Hematopoietic multipotent progenitor cell (in vitro differentiated cells): ENCODE measurements at regions not wholly inside any gene's neighbourhood (a gene's known extent, or its start where the extent isn't known, plus 50 kb on each side); places are given as distances from the start of the nearest gene placed in this dataset.
"Not testable (repeated sequence)": the region's sequence is repeated elsewhere in the genome, so short reads cannot be mapped to it uniquely, and the experiment has no call there.

Experiments
- DNase-seq, 3 donors: peaks; one replicate each; pipeline ENCODE4 v3.0.0-alpha.2; 2011 to 2015; ENCODE audit warnings: low read depth in 2 of 3, low spot score in 2 of 3

DNA sequence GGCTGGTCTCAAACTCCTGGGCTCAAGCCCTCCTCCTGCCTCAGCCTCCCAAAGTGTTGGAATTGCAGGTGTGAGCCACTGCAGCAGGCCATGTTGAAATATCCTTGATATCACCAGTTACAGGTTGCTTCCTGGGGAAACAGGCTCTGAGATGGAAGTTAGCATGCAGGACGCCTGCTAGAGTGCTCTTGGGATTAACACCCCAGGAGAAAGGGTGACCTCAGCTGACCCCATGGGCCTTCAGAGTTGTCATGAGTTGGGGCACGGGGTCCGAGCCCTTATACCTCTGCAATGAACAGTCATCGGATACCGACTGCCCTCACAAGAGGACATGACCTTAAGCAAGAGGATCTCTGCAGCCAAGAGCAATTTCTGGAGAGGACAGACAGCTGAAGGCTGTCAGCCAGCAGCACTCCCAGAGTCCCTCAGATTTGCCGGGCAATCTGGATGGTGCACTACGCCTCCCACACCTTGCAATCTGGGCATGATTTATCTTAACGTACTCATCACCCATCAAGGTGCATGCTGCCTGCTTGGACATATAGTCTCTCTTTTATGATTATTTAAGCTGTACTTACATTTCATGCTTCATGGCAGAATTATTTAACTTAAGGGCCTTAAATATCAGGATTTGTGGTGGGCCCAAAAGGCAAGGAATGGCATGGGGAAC lies 134.6 kb downstream of the ADSS2 start:
- no peak for DNase-seq

DNA sequence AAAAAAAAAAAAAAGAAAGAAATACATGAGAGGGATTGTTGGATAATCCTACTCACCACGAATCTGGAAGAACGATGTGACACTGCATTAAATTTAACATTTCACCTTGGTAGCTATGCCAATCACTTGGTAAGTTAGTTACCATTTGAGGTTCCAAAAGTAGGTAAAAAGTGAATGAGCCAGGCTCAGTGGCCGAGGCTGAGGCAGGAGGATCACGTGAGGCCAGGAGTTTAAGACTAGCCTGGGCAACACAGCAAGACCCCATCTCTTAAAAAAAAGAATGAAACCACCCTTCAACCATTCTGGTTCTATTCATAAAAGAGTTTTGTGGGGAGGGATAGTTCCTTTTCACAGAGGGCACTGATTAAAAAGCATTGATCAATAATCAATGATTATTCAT lies 133.6 kb downstream of the ADSS2 start:
- no peak for DNase-seq

DNA sequence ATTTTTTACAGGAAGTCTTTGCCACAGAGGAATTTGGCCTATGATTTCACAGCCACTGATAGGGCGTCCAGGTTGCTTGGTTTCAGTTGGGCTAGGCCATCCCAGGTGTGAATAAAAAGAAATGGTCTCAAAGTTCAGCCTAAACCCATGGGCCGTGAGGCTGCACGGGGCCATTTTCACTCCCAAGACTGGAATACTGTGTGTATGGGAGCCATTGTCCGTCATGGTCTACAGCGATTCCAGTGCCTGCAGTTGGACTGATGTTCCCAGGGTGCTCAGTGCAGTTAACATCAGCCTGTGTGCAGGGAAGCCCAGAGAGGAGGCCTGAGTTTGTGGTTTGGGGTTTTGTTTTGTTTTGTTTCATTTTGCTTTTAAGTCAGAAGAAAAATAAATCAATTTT lies 133.2 kb downstream of the ADSS2 start:
- DNase-seq = no peak

DNA sequence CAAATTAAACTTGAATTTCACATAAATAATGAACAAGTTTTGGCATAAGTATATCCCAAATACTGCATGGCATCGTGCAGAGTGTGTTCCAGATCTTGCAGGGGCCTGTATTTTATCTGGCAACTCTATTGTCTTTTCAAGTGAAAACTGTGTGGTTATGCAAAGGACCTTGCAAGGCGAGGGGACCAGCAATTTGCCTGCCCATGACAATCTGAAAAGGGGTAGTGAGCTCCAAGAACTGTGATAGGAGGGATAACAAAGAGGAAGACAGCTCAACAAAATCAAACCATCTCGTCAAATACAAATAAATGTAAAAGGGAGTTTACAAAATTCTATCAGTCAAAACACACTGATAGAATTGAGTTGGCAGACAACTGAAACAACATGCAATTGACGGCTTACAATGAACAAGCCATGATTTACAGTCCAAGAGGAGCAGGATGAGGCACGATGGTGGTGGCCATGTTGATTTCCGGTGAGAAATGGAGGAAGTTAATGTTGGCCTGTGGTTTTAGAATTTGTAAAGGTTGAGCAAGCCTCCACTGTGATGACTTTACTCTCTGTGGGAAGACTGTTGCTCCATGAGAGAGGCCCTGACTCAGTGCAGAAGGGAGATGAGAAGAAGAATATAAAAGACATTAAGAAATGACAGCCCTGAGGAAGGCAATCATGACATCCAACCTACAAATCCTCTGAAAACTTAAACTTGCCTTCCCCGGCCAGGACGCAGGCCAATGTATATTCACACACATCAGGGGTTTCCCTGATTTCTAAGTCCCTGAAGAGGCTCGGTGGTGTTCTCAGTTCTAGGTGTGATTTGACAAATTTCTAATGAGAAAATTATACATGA lies 132.2 kb downstream of the ADSS2 start:
- DNase-seq = peak in 2 of 3 donors; percentile 84 to 92

DNA sequence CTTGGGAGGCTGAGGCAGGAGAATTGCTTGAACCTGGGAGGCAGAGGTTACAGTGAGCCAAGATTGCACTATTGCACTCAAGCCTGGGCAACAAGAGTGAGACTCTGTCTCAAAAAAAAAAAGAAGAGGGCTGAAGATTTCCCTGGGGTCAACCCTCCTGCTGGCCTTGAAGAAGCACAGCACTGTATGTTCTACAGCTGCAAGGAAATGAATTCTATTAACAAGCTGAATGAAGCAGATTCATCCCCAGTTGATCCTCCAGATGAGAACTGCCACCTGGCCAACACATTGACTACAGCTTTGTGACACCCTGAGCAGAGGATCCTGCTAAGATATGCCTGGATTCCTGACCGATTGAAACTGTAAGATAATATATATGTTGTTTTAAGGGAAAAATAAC lies 129.5 kb downstream of the ADSS2 start:
- DNase-seq = no peak

DNA sequence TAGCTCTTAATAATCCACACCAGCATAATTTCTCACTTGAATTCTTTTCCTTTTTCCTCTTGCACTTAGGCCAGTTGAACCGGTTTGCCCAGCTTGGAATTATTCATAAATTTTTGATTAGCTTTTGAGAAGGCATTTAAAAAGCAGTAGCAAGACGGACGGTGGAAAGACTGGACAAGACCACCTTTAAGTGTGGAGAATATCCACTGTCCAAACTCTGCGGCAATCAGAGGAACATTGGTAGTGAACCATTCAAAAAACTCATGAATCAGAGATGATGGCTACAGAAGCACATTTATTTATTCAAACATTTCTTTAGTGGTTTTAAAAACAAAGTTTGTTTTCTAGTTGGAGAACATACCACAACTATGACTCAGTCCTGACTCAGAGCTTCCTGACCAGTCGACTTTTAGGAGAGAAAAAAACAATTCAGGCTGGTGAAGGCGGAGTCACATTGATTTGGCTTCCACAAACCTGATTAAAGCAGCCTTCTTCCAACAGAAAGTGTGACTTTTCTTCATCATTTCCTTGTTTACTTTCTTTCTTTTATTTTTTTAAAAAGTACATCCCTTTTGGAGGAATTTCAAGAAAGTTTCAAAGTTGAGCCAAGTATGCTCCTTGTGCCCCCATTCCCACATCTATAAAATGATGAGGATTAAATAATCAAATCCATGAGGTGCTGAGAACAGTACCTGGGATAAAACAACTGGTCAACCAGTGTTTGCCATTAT lies 128.8 kb downstream of the ADSS2 start:
- DNase-seq = peak in 2 of 3 donors; percentile 91

DNA sequence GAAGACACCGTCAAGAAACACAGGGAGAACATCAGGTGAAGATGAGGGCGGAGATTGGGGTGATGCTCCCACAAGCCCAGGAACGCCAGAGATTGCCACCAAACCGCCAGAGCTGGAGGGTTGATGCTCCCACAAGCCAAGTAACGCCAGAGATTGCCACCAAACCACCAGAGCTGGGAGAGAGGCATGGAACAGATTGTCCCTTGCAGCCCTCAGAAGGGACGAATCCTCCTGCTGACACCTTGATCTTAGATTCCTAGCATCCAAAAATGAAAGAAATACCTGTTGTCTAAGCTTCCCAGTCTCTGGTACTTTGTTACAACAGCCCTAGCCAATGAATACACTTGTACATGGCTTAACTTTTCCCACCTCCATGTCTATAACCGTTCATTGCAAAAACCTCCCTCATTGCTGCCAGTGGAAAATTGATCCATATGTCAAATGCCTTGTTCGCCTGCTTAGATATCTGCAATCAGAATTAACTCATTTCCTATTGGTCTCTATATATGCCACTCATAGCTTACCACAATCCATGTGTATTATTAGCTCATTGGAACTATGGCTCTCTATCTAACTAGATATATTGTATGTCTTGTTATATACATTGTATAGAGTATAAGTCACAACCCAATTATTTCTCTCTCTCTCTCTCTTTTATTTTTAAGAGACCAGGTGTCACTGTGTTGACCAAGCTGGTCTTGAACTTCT lies 127.4 kb downstream of the ADSS2 start:
- no peak for DNase-seq

DNA sequence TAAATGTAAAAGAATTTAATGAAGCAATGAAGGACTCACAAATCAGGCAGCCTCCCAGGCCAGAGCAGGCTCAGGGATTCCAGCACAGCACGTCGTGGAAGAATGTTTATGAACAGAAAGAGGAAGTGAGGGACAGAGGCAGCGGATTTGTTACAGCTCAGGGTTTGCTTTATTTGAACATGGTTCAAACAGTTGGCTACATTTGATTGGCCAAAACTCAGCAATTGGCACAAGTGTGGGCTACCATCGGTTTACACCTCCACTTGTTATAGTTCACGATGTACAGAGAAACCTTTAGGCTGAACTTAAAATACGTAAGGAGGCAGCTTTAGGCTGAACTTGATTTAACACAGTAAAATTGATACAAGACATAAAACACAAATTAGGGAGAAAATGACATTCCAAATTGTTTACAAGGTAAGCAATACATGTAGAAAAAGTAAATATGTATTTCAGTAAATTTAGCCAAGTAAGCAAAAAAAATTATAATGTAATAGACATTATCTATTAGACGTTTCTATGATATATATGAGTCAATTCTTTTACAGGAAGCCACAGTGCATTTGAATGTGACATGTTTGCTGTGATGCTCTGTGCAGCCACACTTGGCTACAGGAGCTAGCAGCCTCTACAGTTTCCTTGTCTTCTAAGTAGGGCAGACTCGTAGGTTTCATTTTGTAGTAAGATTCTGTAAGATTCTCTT lies 126.5 kb downstream of the ADSS2 start:
- DNase-seq = peak in 2 of 3 donors; percentile 56 to 61

DNA sequence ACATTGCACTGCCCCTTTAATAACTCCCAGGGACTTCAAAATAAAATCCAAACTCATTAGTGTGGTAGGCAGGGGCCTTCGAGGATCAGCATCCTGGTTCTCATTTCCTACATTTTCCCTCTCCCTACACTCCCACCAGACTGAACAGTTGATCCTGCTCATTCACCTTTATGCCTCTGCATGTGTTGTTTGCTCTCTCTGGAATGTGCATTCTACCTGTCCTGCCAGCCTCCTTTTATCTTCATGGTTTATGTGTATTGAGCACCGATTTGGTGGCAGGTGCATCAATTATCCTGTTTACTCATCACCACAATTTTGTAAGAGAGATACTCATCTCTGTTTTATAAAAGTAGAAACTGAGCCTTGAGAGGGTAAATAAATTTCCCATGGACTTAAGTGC lies 125.0 kb downstream of the ADSS2 start:
- no peak for DNase-seq

DNA sequence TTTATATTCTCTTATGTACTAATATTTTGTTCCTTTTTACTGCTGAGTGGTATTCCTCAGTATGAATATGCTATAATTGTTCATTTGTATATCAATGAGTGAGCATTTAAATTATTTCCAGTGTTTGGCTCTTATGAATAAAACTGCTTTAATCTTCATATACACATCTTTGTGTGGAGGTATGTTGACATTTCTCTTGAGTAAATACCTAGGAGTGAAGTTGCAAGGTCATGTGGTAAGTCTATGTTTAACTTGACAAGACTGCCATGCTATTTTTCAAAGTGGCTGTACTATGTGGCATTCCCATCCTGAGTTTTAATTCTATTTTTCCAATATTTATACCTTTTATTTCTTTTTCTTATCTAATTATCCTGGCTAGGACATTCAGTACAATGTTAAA lies 124.2 kb downstream of the ADSS2 start:
- no peak for DNase-seq

DNA sequence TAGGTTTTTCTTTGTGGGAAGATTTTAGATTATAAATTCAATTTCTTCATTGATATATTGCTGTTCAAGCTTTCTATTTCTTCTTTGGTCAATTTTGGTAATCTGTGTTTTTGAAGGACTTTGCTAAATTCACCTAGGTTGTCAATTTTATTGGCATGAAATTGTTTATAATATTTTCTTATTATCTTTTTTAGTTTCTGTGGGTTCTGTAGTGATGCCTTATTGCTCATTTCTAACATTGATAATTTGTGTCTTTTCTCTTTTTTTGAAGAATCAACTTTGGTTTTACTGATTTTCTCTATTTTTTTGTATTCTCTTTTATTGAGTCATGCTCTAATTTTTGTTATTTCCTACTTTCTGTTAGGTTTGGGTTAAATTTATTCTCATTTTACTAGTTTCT lies 123.2 kb downstream of the ADSS2 start:
- peak in 1 of 3 donors; percentile 42 for DNase-seq

DNA sequence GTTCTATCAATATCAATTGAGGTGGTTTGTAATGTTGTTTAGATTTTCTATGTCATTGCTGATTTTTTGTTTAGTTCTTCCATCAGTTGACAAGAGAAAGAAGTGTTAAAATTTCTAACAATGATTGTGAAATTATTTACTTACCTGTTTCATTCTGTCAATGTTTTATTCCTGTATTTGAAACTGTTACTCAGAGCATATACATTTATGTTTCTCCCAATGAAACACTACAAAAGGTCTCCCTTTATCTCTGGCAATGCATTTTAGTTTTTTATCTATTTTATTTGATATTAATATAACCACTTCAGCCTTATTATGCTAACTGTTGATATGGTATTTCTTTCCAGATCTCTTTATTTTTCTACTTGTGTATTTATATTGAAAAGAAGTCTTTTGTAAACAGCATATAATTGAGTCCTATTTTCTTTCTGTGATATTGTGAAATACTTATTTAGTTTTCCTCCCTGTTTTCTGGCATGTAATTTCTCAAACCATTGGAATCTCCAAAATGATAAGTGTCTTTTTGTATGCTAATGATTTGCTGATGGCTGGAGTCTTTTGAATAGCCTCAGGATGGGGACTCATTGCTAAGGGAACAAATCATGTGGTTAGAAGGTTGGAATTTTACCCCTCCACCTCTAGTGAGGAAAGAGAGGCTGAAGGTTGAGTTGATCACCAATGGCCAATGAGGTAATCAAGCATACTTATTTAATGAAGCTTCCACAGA lies 122.0 kb downstream of the ADSS2 start:
- no peak for DNase-seq

DNA sequence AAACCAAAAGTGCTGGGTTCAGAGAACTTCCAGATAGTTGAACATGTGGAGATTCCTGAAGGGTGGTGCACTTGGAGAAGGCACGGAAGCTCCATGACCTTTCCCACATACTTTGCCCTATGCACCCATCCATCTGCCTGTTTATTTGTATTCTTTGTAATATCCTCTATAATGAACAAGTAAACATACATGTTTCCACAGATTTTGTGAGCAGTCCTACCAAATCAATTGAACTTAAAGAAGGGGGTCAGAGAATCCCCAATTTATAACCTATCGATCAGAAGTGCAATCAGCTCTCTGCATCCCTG lies 121.4 kb downstream of the ADSS2 start:
- DNase-seq = no peak

DNA sequence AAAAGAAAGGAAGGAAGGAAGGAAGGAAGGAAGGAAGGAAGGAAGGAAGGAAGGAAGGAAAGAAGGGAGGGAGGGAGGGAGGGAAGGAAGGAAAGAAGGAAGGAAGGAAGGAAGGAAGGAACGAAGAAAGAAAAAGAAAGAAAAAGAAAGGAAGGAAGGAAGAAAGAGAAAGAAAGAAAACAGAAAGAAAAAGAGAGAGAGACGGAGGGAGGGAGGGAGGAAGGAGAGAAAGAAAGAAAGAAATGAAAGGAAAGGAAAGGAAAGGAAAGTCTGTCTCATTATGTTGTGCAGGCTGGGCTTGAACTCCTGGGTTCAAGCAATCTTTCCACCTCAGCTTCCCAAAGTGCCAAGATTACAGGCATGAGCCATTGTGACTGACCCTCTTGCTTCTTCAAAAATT lies 118.9 kb downstream of the ADSS2 start:
- not testable (repeated sequence) for DNase-seq

DNA sequence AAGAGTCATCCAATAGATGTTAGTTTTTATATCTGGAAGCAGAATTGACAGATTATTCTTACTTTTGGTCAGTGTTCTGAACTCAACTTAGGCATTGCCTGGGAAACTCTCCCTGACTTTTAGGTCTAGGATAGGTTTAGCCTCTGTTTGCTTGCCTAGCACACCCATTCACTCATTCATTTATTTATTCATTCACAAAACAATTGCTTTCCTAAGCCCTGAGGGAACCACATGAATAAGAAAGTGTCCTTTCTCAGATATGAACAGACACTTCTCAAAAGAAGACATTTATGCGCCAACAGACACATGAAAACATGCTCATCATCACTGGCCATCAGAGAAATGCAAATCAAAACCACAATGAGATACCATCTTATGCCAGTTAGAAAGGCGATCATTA lies 117.4 kb downstream of the ADSS2 start:
- DNase-seq = not testable (repeated sequence)

DNA sequence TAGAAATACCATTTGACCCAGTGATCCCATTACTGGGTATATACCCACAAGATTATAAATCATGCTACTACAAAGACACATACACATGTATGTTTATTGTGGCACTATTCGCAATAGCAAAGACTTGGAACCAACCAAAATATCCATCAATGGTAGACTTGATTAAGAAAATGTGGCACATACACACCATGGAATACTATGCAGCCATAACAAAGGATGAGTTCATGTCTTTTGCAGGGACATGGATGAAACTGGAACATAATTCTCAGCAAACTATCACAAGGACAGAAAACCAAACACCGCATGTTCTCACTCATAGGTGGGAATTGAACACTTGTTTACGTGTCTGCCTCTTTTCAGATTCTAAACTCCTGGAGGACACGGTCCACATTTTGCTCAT lies 116.9 kb downstream of the ADSS2 start:
- not testable (repeated sequence) for DNase-seq

DNA sequence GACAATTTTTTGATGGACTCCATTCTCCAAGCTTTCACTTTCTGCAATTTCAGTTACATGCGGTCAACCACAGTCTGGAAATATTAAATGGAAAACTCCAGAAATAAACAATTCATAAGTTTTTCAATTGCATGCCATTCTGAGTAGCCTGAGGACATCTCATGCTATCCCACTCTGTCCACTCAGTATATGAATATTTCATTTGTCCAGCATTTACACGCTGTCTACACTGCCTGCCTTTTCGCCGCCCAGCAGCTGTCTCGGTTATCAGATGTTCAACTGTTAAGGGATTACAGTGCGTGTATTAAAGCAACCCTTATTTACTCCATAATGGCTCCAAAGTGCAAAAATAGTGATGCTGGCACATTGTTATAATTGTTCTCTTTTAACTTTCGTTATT lies 116.3 kb downstream of the ADSS2 start:
- DNase-seq = no peak

DNA sequence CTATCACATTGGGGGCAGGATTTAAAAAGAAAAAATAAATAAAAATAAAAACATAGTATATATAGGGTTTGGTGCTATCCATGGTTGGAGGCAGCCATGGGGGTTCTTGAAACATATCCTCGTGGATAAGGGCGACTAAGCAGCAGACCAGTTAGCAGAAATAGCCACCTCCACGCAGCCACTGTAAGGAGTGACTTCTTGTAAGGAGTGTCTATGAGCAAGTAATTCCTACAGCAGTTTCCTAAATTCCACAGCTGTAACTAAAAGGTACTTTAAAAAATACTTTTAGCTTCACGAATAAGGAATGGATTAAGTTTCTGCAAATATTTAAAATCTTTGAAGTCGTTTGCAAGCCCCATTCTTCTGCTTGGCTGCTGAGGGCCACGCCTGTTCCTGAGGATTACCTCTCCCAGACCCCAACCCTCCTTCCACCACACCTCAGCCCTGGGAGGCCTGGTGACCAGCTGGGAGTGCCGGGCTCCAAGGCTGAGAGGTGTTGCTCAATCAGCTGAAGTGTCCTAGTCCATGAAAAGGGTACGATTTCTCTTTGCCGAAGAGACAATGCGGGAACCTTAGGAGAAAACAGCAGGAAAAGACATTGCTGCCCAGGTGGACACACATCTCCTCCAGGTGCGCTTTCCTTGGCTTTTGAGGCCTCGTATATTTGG lies 115.3 kb downstream of the ADSS2 start:
- DNase-seq = no peak

DNA sequence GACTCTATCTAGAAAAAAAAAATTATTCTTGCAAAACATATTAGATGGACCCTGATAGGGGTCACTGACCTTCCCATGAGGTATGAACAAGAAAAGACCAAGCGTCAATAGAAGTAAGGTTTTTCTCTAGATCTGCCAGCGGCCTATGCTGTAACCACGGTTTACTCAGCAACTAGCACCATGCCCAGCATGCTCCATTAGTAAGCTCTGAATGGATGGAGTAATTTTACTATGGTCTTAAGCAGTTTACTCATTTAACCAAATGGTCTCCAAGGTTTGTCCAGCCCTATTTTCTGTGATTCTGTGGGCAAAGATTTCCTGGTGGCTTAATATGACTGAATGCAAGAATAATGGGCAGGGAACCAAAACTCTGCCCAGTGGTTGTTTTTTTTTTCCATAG lies 113.9 kb downstream of the ADSS2 start:
- DNase-seq = no peak
